H1 (cell line): ENCODE measurements at regions not wholly inside any gene's neighbourhood (a gene's known extent, or its start where the extent isn't known, plus 50 kb on each side); places are given as distances from the start of the nearest gene placed in this dataset.

ENCODE experiments used
- CTCF ChIA-PET: fragments of 300-600 bp; sonication (Branson Sonifier 250); formaldehyde crosslinking; loops from one replicate; lab custom pipeline; 2021; ENCODE audit not compliant: partially characterized antibody; lab: Charles Lee
- POLR2A ChIA-PET: fragments of 300-600 bp; sonication (Branson Sonifier 250); formaldehyde crosslinking; loops from one replicate; lab custom pipeline; 2021; ENCODE audit warnings: inconsistent platforms; ENCODE audit not compliant: partially characterized antibody; lab: Charles Lee
- DNase-seq, 2 experiments: peaks; one replicate each; pipeline versions ENCODE4 v3.0.0 to v3.0.0-alpha.2; 2010 to 2022; ENCODE audit warnings: low spot score in 2 of 2, low read depth in 1 of 2, mixed read lengths in 1 of 2
- FAIRE-seq: peaks from 2 replicates; lab custom pipeline; 2011; peaks lifted over from hg19 to GRCh38; lab: Jason Lieb, UNC
- H2AFZ ChIP-seq: 2 replicates; pipeline ENCODE4 v1.8.1; 2012; ENCODE audit warnings: low read length, inconsistent platforms
- H2AK5ac ChIP-seq: 2 replicates; pipeline ENCODE4 v1.6.1; 2013; ENCODE audit warnings: low read depth, low read length
- H2BK120ac ChIP-seq: replicated peaks from 2 replicates; pipeline ENCODE3; 2013; ENCODE audit warnings: low read depth, low read length, inconsistent platforms
- H2BK12ac ChIP-seq: 2 replicates; pipeline ENCODE4 v1.6.1; 2013; ENCODE audit warnings: low read depth, low read length
- H2BK15ac ChIP-seq: 2 replicates; pipeline ENCODE4 v1.6.1; 2013; ENCODE audit warnings: low read length
- H2BK20ac ChIP-seq: 2 replicates; pipeline ENCODE4 v1.6.1; 2013; ENCODE audit warnings: low read length
- H2BK5ac ChIP-seq: 2 replicates; pipeline ENCODE4 v1.6.1; 2013; ENCODE audit warnings: low read depth, low read length
- H3K14ac ChIP-seq: 2 replicates; pipeline ENCODE4 v1.6.1; 2013; ENCODE audit warnings: inconsistent platforms; ENCODE audit not compliant: insufficient read length
- H3K18ac ChIP-seq: 2 replicates; pipeline ENCODE4 v1.6.1; 2013; ENCODE audit warnings: low read length; ENCODE audit errors: extremely low read depth
- H3K23ac ChIP-seq: 2 replicates; pipeline ENCODE4 v1.6.1; 2013; ENCODE audit warnings: inconsistent platforms; ENCODE audit not compliant: insufficient read length
- H3K23me2 ChIP-seq: 2 replicates; pipeline ENCODE4 v1.6.1; 2013; ENCODE audit warnings: low read depth, low read length
- H3K27ac ChIP-seq: 2 replicates; pipeline ENCODE4 v1.6.1; 2011; ENCODE audit warnings: low read depth, low read length, inconsistent platforms
- H3K27me3 ChIP-seq, 4 experiments: replicated peaks in 1 of 4; 1 replicate in 1 of 4; 2 replicates in 3 of 4; pipeline versions ENCODE4 v1.6.1 to v1.8.1; 2011 to 2013; ENCODE audit warnings: low read length in 3 of 4, mild to moderate bottlenecking in 3 of 4, inconsistent platforms in 2 of 4, mixed read lengths in 2 of 4, moderate library complexity in 1 of 4; ENCODE audit not compliant: control insufficient read depth in 3 of 4, insufficient read depth in 3 of 4; ENCODE audit errors: extremely low read depth in 1 of 4
- H3K36me3 ChIP-seq, 4 experiments: 2 replicates each; pipeline versions ENCODE4 v1.6.1 to v1.8.1; 2011 to 2013; ENCODE audit warnings: mild to moderate bottlenecking in 4 of 4, low read length in 3 of 4, moderate library complexity in 2 of 4, control low read depth in 1 of 4, inconsistent platforms in 1 of 4; ENCODE audit not compliant: insufficient read depth in 4 of 4, control insufficient read depth in 2 of 4
- H3K4ac ChIP-seq: replicated peaks from 2 replicates; pipeline ENCODE3; 2013; ENCODE audit warnings: low read length, low read depth, mixed read lengths, inconsistent platforms; ENCODE audit not compliant: insufficient read length
- H3K4me1 ChIP-seq, 4 experiments: replicated peaks in 1 of 4; 1 replicate in 1 of 4; 2 replicates in 3 of 4; pipeline versions ENCODE4 v1.6.1 to v1.8.1; 2011 to 2013; ENCODE audit warnings: low read length in 3 of 4, inconsistent platforms in 2 of 4, mixed read lengths in 1 of 4; ENCODE audit not compliant: insufficient read depth in 4 of 4, control insufficient read depth in 3 of 4
- H3K4me2 ChIP-seq, 2 experiments: 2 replicates each; pipeline versions ENCODE4 v1.6.1 to v1.8.1; 2011 to 2013; ENCODE audit warnings: low read depth in 2 of 2, low read length in 2 of 2, control low read depth in 1 of 2, inconsistent platforms in 1 of 2, mild to moderate bottlenecking in 1 of 2; ENCODE audit not compliant: insufficient read depth in 1 of 2
- H3K4me3 ChIP-seq, 4 experiments: fragments of 200-600, 300-600 bp in 1 of 4; sonication (generic), shearing (Covaris generic), sonication (Bioruptor Twin) in 1 of 4; 2 replicates each; pipeline versions ENCODE4 v1.5.1 to v1.8.1; 2011 to 2016; ENCODE audit warnings: low read length in 4 of 4, low read depth in 3 of 4, control low read depth in 2 of 4, inconsistent platforms in 2 of 4, mild to moderate bottlenecking in 2 of 4, mixed read lengths in 1 of 4, moderate library complexity in 1 of 4; ENCODE audit not compliant: insufficient read depth in 2 of 4; ENCODE audit errors: extremely low read depth in 1 of 4
- H3K56ac ChIP-seq: replicated peaks from 2 replicates; pipeline ENCODE3; 2013; ENCODE audit warnings: low read depth, mild to moderate bottlenecking, mixed read lengths, low read length, inconsistent platforms; ENCODE audit not compliant: insufficient read length
- H3K79me1 ChIP-seq: 2 replicates; pipeline ENCODE4 v1.6.1; 2013; ENCODE audit warnings: low read depth, low read length, control low read depth
- H3K79me2 ChIP-seq, 2 experiments: 2 replicates each; pipeline versions ENCODE4 v1.6.1 to v1.8.1; 2012 to 2013; ENCODE audit warnings: low read length in 2 of 2, mild to moderate bottlenecking in 2 of 2, inconsistent platforms in 1 of 2; ENCODE audit not compliant: insufficient read depth in 2 of 2, control insufficient read depth in 1 of 2
- H3K9ac ChIP-seq, 4 experiments: replicated peaks in 1 of 4; 1 replicate in 1 of 4; 2 replicates in 3 of 4; pipeline versions ENCODE4 v1.6.1 to v1.8.1; 2011 to 2013; ENCODE audit warnings: low read depth in 3 of 4, low read length in 3 of 4, control low read depth in 2 of 4, mild to moderate bottlenecking in 2 of 4, moderate library complexity in 2 of 4, inconsistent platforms in 1 of 4; ENCODE audit errors: extremely low read depth in 1 of 4
- H3K9me3 ChIP-seq, 2 experiments: 2 replicates each; pipeline versions ENCODE4 v1.6.1 to v1.8.1; 2012 to 2013; ENCODE audit warnings: mild to moderate bottlenecking in 2 of 2, moderate library complexity in 2 of 2, control low read depth in 1 of 2, inconsistent platforms in 1 of 2, low read depth in 1 of 2, low read length in 1 of 2, mixed read lengths in 1 of 2; ENCODE audit not compliant: insufficient read depth in 2 of 2
- H4K20me1 ChIP-seq, 2 experiments: replicated peaks in 1 of 2; 2 replicates each; pipeline versions ENCODE3 to v1.8.1; 2011 to 2013; ENCODE audit warnings: inconsistent platforms in 2 of 2, low read length in 2 of 2, mild to moderate bottlenecking in 1 of 2; ENCODE audit not compliant: insufficient read depth in 2 of 2, control insufficient read depth in 1 of 2
- H4K5ac ChIP-seq: 2 replicates; pipeline ENCODE4 v1.6.1; 2013; ENCODE audit warnings: low read length, low read depth, mixed read lengths, inconsistent platforms; ENCODE audit not compliant: insufficient read length
- H4K8ac ChIP-seq: 2 replicates; pipeline ENCODE4 v1.8.0; 2013; ENCODE audit warnings: mild to moderate bottlenecking, moderate library complexity, low read length, inconsistent platforms; ENCODE audit not compliant: insufficient read depth; ENCODE audit errors: extremely low read depth
- H4K91ac ChIP-seq: replicated peaks from 2 replicates; pipeline ENCODE3; 2013; ENCODE audit warnings: low read length, mixed read lengths, inconsistent platforms; ENCODE audit not compliant: insufficient read length
- ASH2L ChIP-seq: fragments of 200-600, 300-600 bp; sonication (generic); IDR thresholded peaks from one replicate; pipeline ENCODE4 v1.7.1; 2017; ENCODE audit warnings: low read length
- BCL11A ChIP-seq, 2 experiments: IDR thresholded peaks; one replicate each; pipeline ENCODE4 v1.6.1; 2011; ENCODE audit warnings: low read depth in 2 of 2, low read length in 2 of 2, mild to moderate bottlenecking in 2 of 2
- CBX5 ChIP-seq: fragments of 300-800, 300-1000 bp; sonication (generic); IDR thresholded peaks from 2 replicates; pipeline ENCODE4 v1.7.1; 2016; ENCODE audit warnings: antibody characterized with exemption, low read length, low read depth
- CHD1 ChIP-seq: IDR thresholded peaks from 2 replicates; pipeline ENCODE4 v1.6.1; 2012; ENCODE audit warnings: low read depth, low read length, improper control_type of control experiment
- CREB1 ChIP-seq: IDR thresholded peaks from 2 replicates; pipeline ENCODE4 v1.6.1; 2012; ENCODE audit warnings: inconsistent platforms
- EGR1 ChIP-seq: IDR thresholded peaks from 2 replicates; pipeline ENCODE4 v1.6.1; 2011; ENCODE audit warnings: low read depth, low read length, borderline replicate concordance
- EP300 ChIP-seq, 2 experiments: IDR thresholded peaks; 1 replicate in 1 of 2; 2 replicates in 1 of 2; pipeline ENCODE4 v1.6.1; 2011 to 2012; ENCODE audit warnings: low read depth in 2 of 2, low read length in 2 of 2, mild to moderate bottlenecking in 2 of 2, borderline replicate concordance in 1 of 2, inconsistent platforms in 1 of 2, moderate library complexity in 1 of 2
- JUND ChIP-seq: IDR thresholded peaks from 2 replicates; pipeline ENCODE4 v1.6.1; 2011; ENCODE audit warnings: mild to moderate bottlenecking, improper control_type of control experiment, low read length
- PHF8 ChIP-seq: fragments of 200-600 bp; sonication (generic); conservative IDR thresholded peaks from 2 replicates; pipeline ENCODE4 v1.7.1; 2012; ENCODE audit warnings: low read depth, mild to moderate bottlenecking, inconsistent platforms, low read length, moderate library complexity
- POLR2A ChIP-seq, 2 experiments: IDR thresholded peaks; 1 replicate in 1 of 2; 2 replicates in 1 of 2; pipeline ENCODE4 v1.6.1; 2011; ENCODE audit warnings: low read depth in 2 of 2, low read length in 2 of 2, mild to moderate bottlenecking in 2 of 2; ENCODE audit errors: control extremely low read depth in 1 of 2
- RAD21 ChIP-seq, 2 experiments: IDR thresholded peaks in 1 of 2; conservative IDR thresholded peaks in 1 of 2; 2 replicates each; pipeline ENCODE4 v1.6.1; 2011; ENCODE audit warnings: low read depth in 2 of 2, low read length in 2 of 2, improper control_type of control experiment in 1 of 2, inconsistent platforms in 1 of 2, mild to moderate bottlenecking in 1 of 2, moderate library complexity in 1 of 2
- RNF2 ChIP-seq: fragments of 200-900, 300-1000 bp; sonication (generic); IDR thresholded peaks from 2 replicates; pipeline ENCODE4 v1.7.1; 2016; ENCODE audit warnings: borderline replicate concordance, low read depth, mild to moderate bottlenecking, antibody characterized with exemption, low read length; ENCODE audit not compliant: poor library complexity, severe bottlenecking; ENCODE audit errors: missing control alignments
- SIX5 ChIP-seq: IDR thresholded peaks from 2 replicates; pipeline ENCODE4 v1.6.1; 2011; ENCODE audit warnings: mild to moderate bottlenecking, low read depth, low read length
- SP4 ChIP-seq: IDR thresholded peaks from 2 replicates; pipeline ENCODE4 v1.6.1; 2012; ENCODE audit warnings: low read length, inconsistent platforms
- WGBS, 2 experiments: shearing (Covaris generic) in 1 of 2; methylation state at CpG; one replicate each; pipeline versions ENCODE4 v1.1.6 to v1.1.7; 2013 to 2015; ENCODE audit warnings: low lambda C conversion rate in 2 of 2, mixed read lengths in 2 of 2, inconsistent platforms in 1 of 2, low coverage in 1 of 2, missing lambda C conversion rate in 1 of 2; ENCODE audit not compliant: insufficient replicate concordance in 2 of 2, insufficient coverage in 1 of 2, insufficient read length in 1 of 2; ENCODE audit errors: extremely low coverage in 1 of 2, missing lambda C conversion rate in 1 of 2; 5-methylcytosine and 5-hydroxymethylcytosine counted together
- TF ChIP-seq, protein P1 (sequence below): IDR thresholded peaks from 2 replicates; pipeline ENCODE4 v1.6.1; 2012; ENCODE audit warnings: inconsistent platforms

DNA sequence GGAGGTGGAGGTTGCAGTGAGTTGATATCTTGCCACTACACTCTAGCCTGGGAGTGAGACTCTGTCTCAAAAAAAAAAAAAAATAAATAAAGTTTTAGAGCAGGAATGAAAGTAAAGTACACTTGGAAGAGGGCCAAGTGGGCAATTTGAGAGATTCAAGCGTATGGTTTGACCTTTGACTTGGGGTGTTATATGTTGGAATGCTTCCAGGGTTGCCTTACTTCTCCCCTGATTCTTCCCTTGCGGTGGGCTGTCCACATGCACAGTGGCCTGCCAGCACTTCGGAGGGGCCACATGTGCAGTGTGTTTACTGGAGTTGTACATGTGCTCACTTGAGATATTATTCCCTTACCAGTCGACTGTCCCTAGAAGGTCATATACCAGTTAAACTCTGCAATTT is 295.5 kb upstream of the PROX1 start:
- Histone ChIP-seq H4K20me1 (no peaks in the 10 kb centered on the region), H3K9me3 (no peaks in the 10 kb centered on the region), H3K4me2 (no peak overlapping the region), H2BK15ac (no peak overlapping the region), H3K79me2 (no peaks in the 10 kb centered on the region), H3K27me3 (no peaks in the 10 kb centered on the region), H4K8ac (no peak overlapping the region), H3K18ac (no peak overlapping the region), H3K23me2 (no peaks in the 10 kb centered on the region), H3K79me1 (no peaks in the 10 kb centered on the region), H3K27ac (no peak overlapping the region), H3K4ac (no peak overlapping the region), H2BK5ac (no peak overlapping the region), H3K4me3 (no peak overlapping the region), H4K5ac (no peak overlapping the region), H3K56ac (no peak overlapping the region), H3K9ac (no peak overlapping the region), H3K36me3 (no peaks in the 10 kb centered on the region), H3K23ac (no peak overlapping the region), H2AFZ (no peak overlapping the region), H3K4me1 (no peaks in the 10 kb centered on the region), H3K14ac (no peak overlapping the region), H2BK20ac (no peak overlapping the region), H2BK12ac (no peak overlapping the region), H4K91ac (no peak overlapping the region), H2BK120ac (no peak overlapping the region), H2AK5ac (no peak overlapping the region)
- FAIRE-seq (no peak), DNase-seq (no peak)
- ChIA-PET CTCF (interaction anchor here (1.7 kb wide), 1 partner anchor 20 kb away, joined by 4 read pairs; no protein-coding TSS in a partner anchor), POLR2A (no interaction called here)
- no peak for TF ChIP-seq RNF2
- TF ChIP-seq BCL11A (IDR thresholded peaks at IDR 0.05; ENCODE audit: low read depth in 2 of 2, low read length in 2 of 2), result no peak
- TF ChIP-seq EP300 (IDR thresholded peaks at IDR 0.05; ENCODE audit: borderline replicate concordance in 1 of 2, low read depth in 2 of 2, low read length in 2 of 2), result no peak
- TF ChIP-seq JUND, result no peak
- no peak for TF ChIP-seq SP4
- TF ChIP-seq ASH2L, result no peak
- no peak for TF ChIP-seq PHF8
- TF ChIP-seq SIX5, result no peak
- TF ChIP-seq CREB1, result no peak
- no peak for TF ChIP-seq CBX5
- TF ChIP-seq RAD21 (IDR thresholded peaks at IDR 0.05 in 1 of 2, conservative IDR thresholded peaks at IDR 0.05 in 1 of 2; ENCODE audit: low read depth in 2 of 2, low read length in 2 of 2), result no peak
- TF ChIP-seq, protein P1, sequence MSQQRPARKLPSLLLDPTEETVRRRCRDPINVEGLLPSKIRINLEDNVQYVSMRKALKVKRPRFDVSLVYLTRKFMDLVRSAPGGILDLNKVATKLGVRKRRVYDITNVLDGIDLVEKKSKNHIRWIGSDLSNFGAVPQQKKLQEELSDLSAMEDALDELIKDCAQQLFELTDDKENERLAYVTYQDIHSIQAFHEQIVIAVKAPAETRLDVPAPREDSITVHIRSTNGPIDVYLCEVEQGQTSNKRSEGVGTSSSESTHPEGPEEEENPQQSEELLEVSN, result no peak
- TF ChIP-seq POLR2A (IDR thresholded peaks at IDR 0.05; ENCODE audit: control extremely low read depth in 1 of 2, low read depth in 2 of 2, low read length in 2 of 2), result no peak
- no peak for TF ChIP-seq CHD1
- no peak for TF ChIP-seq EGR1
- 93% methylated on average over 4 of the region's 4 CpGs; no CpG with 5 or more reads in 1 of the 2 experiments for WGBS, 2 experiments
